GM12872 (cell line): ENCODE measurements at regions not wholly inside any gene's neighbourhood (a gene's known extent, or its start where the extent isn't known, plus 50 kb on each side); places are given as distances from the start of the nearest gene placed in this dataset.

Experiments
- CTCF ChIP-seq: IDR thresholded peaks from 3 replicates; pipeline ENCODE4 v1.5.1; 2011; ENCODE audit warnings: low read depth, mild to moderate bottlenecking, low read length, moderate library complexity; ENCODE audit not compliant: insufficient read depth

GRCh38 chr18:71008257-71008656, 719.4 kb downstream of the SOCS6 start:
- no peak for TF ChIP-seq CTCF

GRCh38 chr18:71001597-71001996, 712.8 kb downstream of the SOCS6 start:
- no peak for TF ChIP-seq CTCF

- TF ChIP-seq CTCF = 0 out of 3 replicates have a peak, but pooled peaks have one; percentile 15
Measured at GRCh38 chr18:70998490-70998889, 709.6 kb downstream of the SOCS6 start.

GRCh38 chr18:70994116-70994515, 705.3 kb downstream of the SOCS6 start:
- no peak for TF ChIP-seq CTCF

GRCh38 chr18:70991577-70991976, 702.7 kb downstream of the SOCS6 start:
- TF ChIP-seq CTCF = no peak

GRCh38 chr18:70985948-70986347, 697.1 kb downstream of the SOCS6 start:
- TF ChIP-seq CTCF = no peak

GRCh38 chr18:70982292-70982691, 693.4 kb downstream of the SOCS6 start:
- no peak for TF ChIP-seq CTCF
